HEK293 (cell line): ENCODE measurements at regions not wholly inside any gene's neighbourhood (a gene's known extent, or its start where the extent isn't known, plus 50 kb on each side); places are given as distances from the start of the nearest gene placed in this dataset.
A peak's percentile ranks its signal among the peaks of the same experiment; 100 is the strongest.

Experiments used
- CTCF ChIA-PET: fragments of 350-600 bp; formaldehyde crosslinking; extraction: SDS; loops from one replicate; lab custom pipeline; 2021; ENCODE audit warnings: antibody characterized with exemption; lab: Yijun Ruan, JAX
- POLR2A ChIA-PET: fragments of 300-600 bp; formaldehyde crosslinking; extraction: SDS; loops from one replicate; lab custom pipeline; 2020; ENCODE audit warnings: antibody characterized with exemption, inconsistent platforms; lab: Yijun Ruan, JAX
- H3K27ac ChIP-seq: fragments of 200-500 bp; sonication (Bioruptor generic); 2 replicates; pipeline ENCODE4 v1.5.1; 2014; ENCODE audit warnings: low read depth, low read length, control low read depth, inconsistent platforms; ENCODE audit errors: extremely low read depth
- H3K36me3 ChIP-seq, 2 experiments: fragments of 200-500 bp in 1 of 2; sonication (Bioruptor generic) in 1 of 2; 1 replicate in 1 of 2; 2 replicates in 1 of 2; pipeline ENCODE4 v1.5.1; 2014 to 2017; ENCODE audit warnings: inconsistent platforms in 2 of 2, low read length in 2 of 2; ENCODE audit not compliant: control insufficient read depth in 2 of 2, insufficient read depth in 1 of 2
- H3K4me1 ChIP-seq: fragments of 200-500 bp; sonication (Bioruptor generic); 2 replicates; pipeline ENCODE4 v1.5.1; 2014; ENCODE audit warnings: mild to moderate bottlenecking, low read length, inconsistent platforms; ENCODE audit not compliant: control insufficient read depth, insufficient read depth
- H3K4me3 ChIP-seq: 2 replicates; pipeline ENCODE4 v1.5.1; 2011; ENCODE audit warnings: low read depth, mild to moderate bottlenecking, control low read depth, low read length, moderate library complexity
- H3K9me3 ChIP-seq: fragments of 200-500 bp; sonication (Bioruptor generic); 2 replicates; pipeline ENCODE4 v1.5.1; 2014; ENCODE audit warnings: low read depth, low read length, inconsistent platforms; ENCODE audit not compliant: control insufficient read depth, insufficient read depth
- GLI4 ChIP-seq: fragments of 450-650 bp; formaldehyde crosslinking; IDR thresholded peaks from 2 replicates; pipeline ENCODE4 v1.5.1; 2016; ENCODE audit warnings: missing biosample characterization, missing genetic modification characterization
- RBAK ChIP-seq: fragments of 450-650 bp; formaldehyde crosslinking; IDR thresholded peaks from 2 replicates; pipeline ENCODE4 v1.5.1; 2016; ENCODE audit warnings: missing biosample characterization, missing genetic modification characterization
- ZIC2 ChIP-seq: fragments of 450-650 bp; formaldehyde crosslinking; IDR thresholded peaks from 2 replicates; pipeline ENCODE4 v1.5.1; 2016; ENCODE audit warnings: missing biosample characterization, missing genetic modification characterization
- ZNF114 ChIP-seq: fragments of 450-650 bp; formaldehyde crosslinking; IDR thresholded peaks from 2 replicates; pipeline ENCODE4 v1.5.0; 2017; ENCODE audit warnings: missing biosample characterization, missing genetic modification characterization
- ZNF2 ChIP-seq: fragments of 450-650 bp; formaldehyde crosslinking; IDR thresholded peaks from 2 replicates; pipeline ENCODE4 v1.5.1; 2016; ENCODE audit warnings: missing biosample characterization, missing genetic modification characterization
- ZNF248 ChIP-seq: fragments of 450-650 bp; formaldehyde crosslinking; IDR thresholded peaks from 2 replicates; pipeline ENCODE4 v1.5.1; 2017; ENCODE audit warnings: missing biosample characterization, missing genetic modification characterization
- ZNF274 ChIP-seq, 2 experiments: fragments of 200-500 bp in 1 of 2; fragments of 450-650 bp in 1 of 2; sonication (Bioruptor generic) in 1 of 2; formaldehyde crosslinking in 1 of 2; IDR thresholded peaks; 2 replicates each; pipeline versions ENCODE4 v1.5.1 to v1.6.1; 2014 to 2016; ENCODE audit warnings: borderline replicate concordance in 1 of 2, inconsistent platforms in 1 of 2, low read length in 1 of 2, missing biosample characterization in 1 of 2, missing genetic modification characterization in 1 of 2
- ZNF302 ChIP-seq: fragments of 450-650 bp; formaldehyde crosslinking; IDR thresholded peaks from 2 replicates; pipeline ENCODE4 v1.5.1; 2016; ENCODE audit warnings: missing biosample characterization, missing genetic modification characterization, low read depth
- ZNF311 ChIP-seq: fragments of 450-650 bp; formaldehyde crosslinking; IDR thresholded peaks from 2 replicates; pipeline ENCODE4 v1.5.1; 2017; ENCODE audit warnings: missing biosample characterization, missing genetic modification characterization, borderline replicate concordance
- ZNF341 ChIP-seq: fragments of 450-650 bp; formaldehyde crosslinking; IDR thresholded peaks from 2 replicates; pipeline ENCODE4; 2016; ENCODE audit warnings: low read depth, missing biosample characterization, missing genetic modification characterization
- ZNF416 ChIP-seq: fragments of 450-650 bp; formaldehyde crosslinking; IDR thresholded peaks from 2 replicates; pipeline ENCODE4 v1.5.1; 2016; ENCODE audit warnings: missing biosample characterization, missing genetic modification characterization
- ZNF423 ChIP-seq: fragments of 450-650 bp; formaldehyde crosslinking; IDR thresholded peaks from 2 replicates; pipeline ENCODE4 v1.5.1; 2016; ENCODE audit warnings: missing biosample characterization, missing genetic modification characterization
- ZNF433 ChIP-seq: fragments of 450-650 bp; formaldehyde crosslinking; IDR thresholded peaks from 2 replicates; pipeline ENCODE4 v1.5.1; 2016; ENCODE audit warnings: missing biosample characterization, missing genetic modification characterization, low read depth
- ZNF510 ChIP-seq: fragments of 450-650 bp; formaldehyde crosslinking; IDR thresholded peaks from 2 replicates; pipeline ENCODE4 v1.5.1; 2018; ENCODE audit warnings: mild to moderate bottlenecking, missing genetic modification characterization, missing biosample characterization; ENCODE audit not compliant: insufficient replicate concordance
- ZNF558 ChIP-seq: fragments of 450-650 bp; formaldehyde crosslinking; IDR thresholded peaks from 2 replicates; pipeline ENCODE4 v1.5.1; 2016; ENCODE audit warnings: missing biosample characterization, missing genetic modification characterization
- ZNF654 ChIP-seq: fragments of 450-650 bp; formaldehyde crosslinking; IDR thresholded peaks from 2 replicates; pipeline ENCODE4 v1.5.1; 2016; ENCODE audit warnings: low read depth, missing biosample characterization, missing genetic modification characterization
- ZNF664 ChIP-seq: fragments of 450-650 bp; formaldehyde crosslinking; IDR thresholded peaks from 2 replicates; pipeline ENCODE4 v1.5.1; 2016; ENCODE audit warnings: missing biosample characterization, missing genetic modification characterization
- ZNF747 ChIP-seq: fragments of 450-650 bp; formaldehyde crosslinking; IDR thresholded peaks from 2 replicates; pipeline ENCODE4 v1.5.1; 2016; ENCODE audit warnings: missing biosample characterization, missing genetic modification characterization
- ZNF837 ChIP-seq: fragments of 450-650 bp; formaldehyde crosslinking; IDR thresholded peaks from 2 replicates; pipeline ENCODE4 v1.5.1; 2016; ENCODE audit warnings: missing biosample characterization, missing genetic modification characterization
- TF ChIP-seq, protein P1 (sequence below): fragments of 450-650 bp; formaldehyde crosslinking; IDR thresholded peaks from 2 replicates; pipeline ENCODE4; 2016; ENCODE audit warnings: missing biosample characterization, missing genetic modification characterization
- TF ChIP-seq, protein P2 (sequence below): fragments of 450-650 bp; formaldehyde crosslinking; IDR thresholded peaks from 2 replicates; pipeline ENCODE4 v1.5.1; 2017; ENCODE audit warnings: missing biosample characterization, mild to moderate bottlenecking, missing genetic modification characterization, moderate library complexity
- TF ChIP-seq, protein P3 (sequence below): fragments of 450-650 bp; formaldehyde crosslinking; IDR thresholded peaks from 2 replicates; pipeline ENCODE4 v1.5.1; 2016; ENCODE audit warnings: missing biosample characterization, missing genetic modification characterization
- TF ChIP-seq, protein P4 (sequence below): fragments of 450-650 bp; formaldehyde crosslinking; IDR thresholded peaks from 2 replicates; pipeline ENCODE4 v1.5.1; 2017; ENCODE audit warnings: missing biosample characterization, missing genetic modification characterization
- TF ChIP-seq, protein P5 (sequence below): fragments of 450-650 bp; formaldehyde crosslinking; IDR thresholded peaks from 2 replicates; pipeline ENCODE4 v1.5.1; 2016; ENCODE audit warnings: missing biosample characterization, missing genetic modification characterization

DNA sequence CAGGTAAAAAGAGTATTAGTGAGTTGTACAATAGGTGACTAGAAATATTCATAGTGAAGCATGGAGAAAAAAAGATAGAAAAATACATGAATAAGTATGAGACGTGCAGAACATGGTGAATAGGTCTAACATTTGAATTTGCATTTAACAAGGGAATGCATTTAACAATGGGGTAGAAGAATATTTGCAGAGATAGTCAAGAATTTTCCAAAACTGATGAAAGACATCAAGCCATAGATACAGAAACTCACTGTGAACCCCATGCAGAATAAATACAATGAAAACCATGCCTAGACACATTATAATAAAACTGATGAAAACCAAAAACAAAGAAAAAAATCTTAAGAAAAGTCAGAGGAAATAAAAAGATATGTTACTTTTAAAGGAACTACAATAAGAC lies 184.8 kb downstream of the KTN1 start:
- H3K27ac ChIP-seq, result no peak overlapping the region
- no peaks in the 10 kb centered on the region for H3K9me3 ChIP-seq
- H3K4me1 ChIP-seq, result no peaks in the 10 kb centered on the region
- ChIA-PET POLR2A (no interaction called here), CTCF (interaction anchor here (0.6 to 0.7 kb wide), 2 partner anchors 338 to 505 kb away, joined by 3 read pairs; no protein-coding TSS in a partner anchor)
- TF ChIP-seq, protein P1, sequence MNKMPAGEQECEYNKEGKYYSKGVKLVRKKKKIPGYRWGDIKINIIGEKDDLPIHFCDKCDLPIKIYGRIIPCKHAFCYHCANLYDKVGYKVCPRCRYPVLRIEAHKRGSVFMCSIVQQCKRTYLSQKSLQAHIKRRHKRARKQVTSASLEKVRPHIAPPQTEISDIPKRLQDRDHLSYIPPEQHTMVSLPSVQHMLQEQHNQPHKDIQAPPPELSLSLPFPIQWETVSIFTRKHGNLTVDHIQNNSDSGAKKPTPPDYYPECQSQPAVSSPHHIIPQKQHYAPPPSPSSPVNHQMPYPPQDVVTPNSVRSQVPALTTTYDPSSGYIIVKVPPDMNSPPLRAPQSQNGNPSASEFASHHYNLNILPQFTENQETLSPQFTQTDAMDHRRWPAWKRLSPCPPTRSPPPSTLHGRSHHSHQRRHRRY (tag by site-specific recombination), result no peak
- no peak for TF ChIP-seq ZNF837 (tag by site-specific recombination)
- TF ChIP-seq, protein P2, sequence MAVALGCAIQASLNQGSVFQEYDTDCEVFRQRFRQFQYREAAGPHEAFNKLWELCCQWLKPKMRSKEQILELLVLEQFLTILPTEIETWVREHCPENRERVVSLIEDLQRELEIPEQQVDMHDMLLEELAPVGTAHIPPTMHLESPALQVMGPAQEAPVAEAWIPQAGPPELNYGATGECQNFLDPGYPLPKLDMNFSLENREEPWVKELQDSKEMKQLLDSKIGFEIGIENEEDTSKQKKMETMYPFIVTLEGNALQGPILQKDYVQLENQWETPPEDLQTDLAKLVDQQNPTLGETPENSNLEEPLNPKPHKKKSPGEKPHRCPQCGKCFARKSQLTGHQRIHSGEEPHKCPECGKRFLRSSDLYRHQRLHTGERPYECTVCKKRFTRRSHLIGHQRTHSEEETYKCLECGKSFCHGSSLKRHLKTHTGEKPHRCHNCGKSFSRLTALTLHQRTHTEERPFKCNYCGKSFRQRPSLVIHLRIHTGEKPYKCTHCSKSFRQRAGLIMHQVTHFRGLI (tag by site-specific recombination), result no peak
- peak; percentile 92 for TF ChIP-seq ZNF558 (tag by site-specific recombination)
- TF ChIP-seq ZNF510, result no peak
- TF ChIP-seq ZNF654 (tag by site-specific recombination), result no peak
- TF ChIP-seq ZNF274 (IDR thresholded peaks at IDR 0.05; ENCODE audit: low read length), result no peak
- no peak for TF ChIP-seq ZNF274 (tag by site-specific recombination; IDR thresholded peaks at IDR 0.05; ENCODE audit: borderline replicate concordance)
- no peak for TF ChIP-seq ZNF2 (tag by site-specific recombination)
- no peak for TF ChIP-seq ZNF416 (tag by site-specific recombination)
- no peak overlapping the region for H3K4me3 ChIP-seq
- H3K36me3 ChIP-seq, result no peaks in the 10 kb centered on the region

DNA sequence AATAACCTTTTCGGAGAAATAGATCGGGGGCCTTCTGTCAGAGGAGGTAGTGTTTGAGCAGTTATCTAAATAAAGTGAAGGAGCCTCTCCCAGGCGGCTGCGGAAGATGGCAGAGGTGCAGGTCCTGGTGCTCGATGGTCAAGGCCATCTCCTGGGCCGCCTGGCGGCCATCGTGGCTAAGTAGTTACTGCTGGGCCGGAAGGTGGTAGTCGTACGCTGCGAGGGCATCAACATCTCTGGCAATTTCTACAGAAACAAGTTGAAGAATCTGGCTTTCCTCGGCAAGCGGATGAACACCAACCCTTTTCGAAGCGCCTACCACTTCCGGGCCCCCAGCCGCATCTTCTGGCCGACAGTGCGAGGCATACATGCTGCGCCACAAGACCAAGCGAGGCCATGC lies 186.1 kb downstream of the KTN1 start:
- Histone ChIP-seq H3K4me1 (no peaks in the 10 kb centered on the region), H3K27ac (no peak overlapping the region), H3K36me3 (no peaks in the 10 kb centered on the region), H3K9me3 (no peaks in the 10 kb centered on the region), H3K4me3 (no peak overlapping the region)
- no peak for TF ChIP-seq ZNF747 (tag by site-specific recombination)
- POLR2A ChIA-PET, result no interaction called here
- CTCF ChIA-PET, result no interaction called here

DNA sequence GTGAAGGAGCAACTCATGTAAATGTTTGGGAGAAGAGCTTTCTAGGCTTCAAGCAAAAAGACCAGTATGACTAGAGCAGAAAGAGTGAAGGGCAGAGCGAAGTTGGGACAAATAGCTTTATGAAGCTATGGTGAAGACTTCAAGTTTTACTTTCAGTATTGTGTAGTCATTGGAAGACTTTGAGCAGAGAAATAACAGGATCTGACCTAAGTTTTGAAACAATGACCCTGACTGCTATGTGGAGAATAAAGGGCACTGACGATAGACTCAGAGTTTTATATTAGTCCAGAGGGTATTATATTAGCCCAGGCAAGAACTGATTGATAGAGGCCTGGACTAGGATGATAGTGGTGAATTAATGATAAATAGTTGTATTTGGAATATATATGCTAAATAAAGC lies 187.3 kb downstream of the KTN1 start:
- H3K4me1 ChIP-seq, result no peaks in the 10 kb centered on the region
- CTCF ChIA-PET, result interaction anchor here (0.7 kb wide), 1 partner anchor 128 kb away, joined by 3 read pairs; no protein-coding TSS in a partner anchor
- H3K4me3 ChIP-seq, result no peak overlapping the region
- H3K36me3 ChIP-seq, result no peaks in the 10 kb centered on the region
- POLR2A ChIA-PET, result no interaction called here
- no peaks in the 10 kb centered on the region for H3K9me3 ChIP-seq
- H3K27ac ChIP-seq, result no peak overlapping the region
- TF ChIP-seq, protein P3, sequence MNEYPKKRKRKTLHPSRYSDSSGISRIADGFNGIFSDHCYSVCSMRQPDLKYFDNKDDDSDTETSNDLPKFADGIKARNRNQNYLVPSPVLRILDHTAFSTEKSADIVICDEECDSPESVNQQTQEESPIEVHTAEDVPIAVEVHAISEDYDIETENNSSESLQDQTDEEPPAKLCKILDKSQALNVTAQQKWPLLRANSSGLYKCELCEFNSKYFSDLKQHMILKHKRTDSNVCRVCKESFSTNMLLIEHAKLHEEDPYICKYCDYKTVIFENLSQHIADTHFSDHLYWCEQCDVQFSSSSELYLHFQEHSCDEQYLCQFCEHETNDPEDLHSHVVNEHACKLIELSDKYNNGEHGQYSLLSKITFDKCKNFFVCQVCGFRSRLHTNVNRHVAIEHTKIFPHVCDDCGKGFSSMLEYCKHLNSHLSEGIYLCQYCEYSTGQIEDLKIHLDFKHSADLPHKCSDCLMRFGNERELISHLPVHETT (tag by site-specific recombination), result no peak
- no peak for TF ChIP-seq ZNF311 (tag by site-specific recombination)
- no peak for TF ChIP-seq ZNF341 (tag by site-specific recombination)
- no peak for TF ChIP-seq RBAK (tag by site-specific recombination)
- no peak for TF ChIP-seq ZNF433 (tag by site-specific recombination)
- no peak for TF ChIP-seq ZNF423 (tag by site-specific recombination)
- TF ChIP-seq, protein P4, sequence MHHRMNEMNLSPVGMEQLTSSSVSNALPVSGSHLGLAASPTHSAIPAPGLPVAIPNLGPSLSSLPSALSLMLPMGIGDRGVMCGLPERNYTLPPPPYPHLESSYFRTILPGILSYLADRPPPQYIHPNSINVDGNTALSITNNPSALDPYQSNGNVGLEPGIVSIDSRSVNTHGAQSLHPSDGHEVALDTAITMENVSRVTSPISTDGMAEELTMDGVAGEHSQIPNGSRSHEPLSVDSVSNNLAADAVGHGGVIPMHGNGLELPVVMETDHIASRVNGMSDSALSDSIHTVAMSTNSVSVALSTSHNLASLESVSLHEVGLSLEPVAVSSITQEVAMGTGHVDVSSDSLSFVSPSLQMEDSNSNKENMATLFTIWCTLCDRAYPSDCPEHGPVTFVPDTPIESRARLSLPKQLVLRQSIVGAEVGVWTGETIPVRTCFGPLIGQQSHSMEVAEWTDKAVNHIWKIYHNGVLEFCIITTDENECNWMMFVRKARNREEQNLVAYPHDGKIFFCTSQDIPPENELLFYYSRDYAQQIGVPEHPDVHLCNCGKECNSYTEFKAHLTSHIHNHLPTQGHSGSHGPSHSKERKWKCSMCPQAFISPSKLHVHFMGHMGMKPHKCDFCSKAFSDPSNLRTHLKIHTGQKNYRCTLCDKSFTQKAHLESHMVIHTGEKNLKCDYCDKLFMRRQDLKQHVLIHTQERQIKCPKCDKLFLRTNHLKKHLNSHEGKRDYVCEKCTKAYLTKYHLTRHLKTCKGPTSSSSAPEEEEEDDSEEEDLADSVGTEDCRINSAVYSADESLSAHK (tag by site-specific recombination), result no peak
- TF ChIP-seq ZNF114 (tag by site-specific recombination), result no peak
- no peak for TF ChIP-seq ZNF302
- no peak for TF ChIP-seq ZIC2 (tag by site-specific recombination)
- TF ChIP-seq ZNF664 (tag by site-specific recombination), result no peak
- no peak for TF ChIP-seq GLI4 (tag by site-specific recombination)
- no peak for TF ChIP-seq ZNF248 (tag by site-specific recombination)
- TF ChIP-seq, protein P5, sequence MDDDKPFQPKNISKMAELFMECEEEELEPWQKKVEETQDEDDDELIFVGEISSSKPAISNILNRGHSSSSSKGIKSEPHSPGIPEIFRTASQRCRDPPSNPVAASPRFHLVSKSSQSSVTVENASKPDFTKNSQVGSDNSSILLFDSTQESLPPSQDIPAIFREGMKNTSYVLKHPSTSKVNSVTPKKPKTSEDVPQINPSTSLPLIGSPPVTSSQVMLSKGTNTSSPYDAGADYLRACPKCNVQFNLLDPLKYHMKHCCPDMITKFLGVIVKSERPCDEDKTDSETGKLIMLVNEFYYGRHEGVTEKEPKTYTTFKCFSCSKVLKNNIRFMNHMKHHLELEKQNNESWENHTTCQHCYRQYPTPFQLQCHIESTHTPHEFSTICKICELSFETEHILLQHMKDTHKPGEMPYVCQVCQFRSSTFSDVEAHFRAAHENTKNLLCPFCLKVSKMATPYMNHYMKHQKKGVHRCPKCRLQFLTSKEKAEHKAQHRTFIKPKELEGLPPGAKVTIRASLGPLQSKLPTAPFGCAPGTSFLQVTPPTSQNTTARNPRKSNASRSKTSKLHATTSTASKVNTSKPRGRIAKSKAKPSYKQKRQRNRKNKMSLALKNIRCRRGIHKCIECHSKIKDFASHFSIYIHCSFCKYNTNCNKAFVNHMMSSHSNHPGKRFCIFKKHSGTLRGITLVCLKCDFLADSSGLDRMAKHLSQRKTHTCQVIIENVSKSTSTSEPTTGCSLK (tag by site-specific recombination), result no peak
